ENCODE measurements at regions not wholly inside any gene's neighbourhood (a gene's known extent, or its start where the extent isn't known, plus 50 kb on each side); places are given as distances from the start of the nearest gene placed in this dataset.

GRCh38 chr13:60627071-60627686 is 230.2 kb downstream of the TDRD3 start:
- TF ChIP-seq CTCF (IDR thresholded peaks at IDR 0.05) (peak; percentile 15 to 56 (median 42)), POLR2A (IDR thresholded peaks at IDR 0.05) (no peak)

All from heart left ventricle (tissue), 13 donors.